ENCODE measurements at regions not wholly inside any gene's neighbourhood (a gene's known extent, or its start where the extent isn't known, plus 50 kb on each side); places are given as distances from the start of the nearest gene placed in this dataset.

GRCh38 chr13:68467160-68467559 lies 1237.0 kb upstream of the PCDH9 start:
- TF ChIP-seq EZH2 (IDR thresholded peaks at IDR 0.05; ENCODE audit: insufficient read depth, poor library complexity, severe bottlenecking) (no peak), EZH2phosphoT487 (IDR thresholded peaks at IDR 0.05; ENCODE audit: insufficient read depth, low read depth) (no peak)

Measured in GM23248 (cell line).